GM21723 (cell line): ENCODE measurements at regions not wholly inside any gene's neighbourhood (a gene's known extent, or its start where the extent isn't known, plus 50 kb on each side); places are given as distances from the start of the nearest gene placed in this dataset.

Experiments
- ATAC-seq: cut with Tn5 transposase; IDR thresholded peaks from one replicate; pipeline ENCODE4 v1.9.1; 2021; ENCODE audit warnings: mild to moderate bottlenecking, moderate library complexity; ENCODE audit not compliant: unreplicated experiment

GRCh38 chr16:87250431-87250960 is 66.7 kb downstream of the C16orf95 start:
- no peak for ATAC-seq

GRCh38 chr16:87252269-87252970 is 64.8 kb downstream of the C16orf95 start:
- ATAC-seq = no peak
